IPS-NIHi7 (cell line): ENCODE measurements at regions not wholly inside any gene's neighbourhood (a gene's known extent, or its start where the extent isn't known, plus 50 kb on each side); places are given as distances from the start of the nearest gene placed in this dataset.
"Not testable (repeated sequence)": the region's sequence is repeated elsewhere in the genome, so short reads cannot be mapped to it uniquely, and the experiment has no call there.

Source experiments
- DNase-seq: peaks from one replicate; pipeline ENCODE4 v3.0.0; 2012; ENCODE audit warnings: mixed read lengths; ENCODE audit errors: extremely low spot score

- DNase-seq = no peak
Observed at GRCh38 chr5:91315701-91316100, 67.4 kb downstream of the ARRDC3 start.

GRCh38 chr5:91313757-91314673 lies 69.1 kb downstream of the ARRDC3 start:
- DNase-seq = peak; percentile 57

- DNase-seq = no peak
Observed at GRCh38 chr5:91312698-91313097, 70.4 kb downstream of the ARRDC3 start.

GRCh38 chr5:91311697-91312501 lies 71.2 kb downstream of the ARRDC3 start:
- peak; percentile 51 for DNase-seq

GRCh38 chr5:91311168-91311696 lies 71.9 kb downstream of the ARRDC3 start:
- no peak for DNase-seq

- DNase-seq = not testable (repeated sequence)
Observed at GRCh38 chr5:91308157-91308556, 75.0 kb downstream of the ARRDC3 start.

GRCh38 chr5:91307048-91307447 lies 76.1 kb downstream of the ARRDC3 start:
- DNase-seq = no peak

- DNase-seq = no peak
Observed at GRCh38 chr5:91306497-91306896, 76.6 kb downstream of the ARRDC3 start.

- no peak for DNase-seq
Observed at GRCh38 chr5:91305640-91306039, 77.5 kb downstream of the ARRDC3 start.

- DNase-seq = not testable (repeated sequence)
Observed at GRCh38 chr5:91304015-91304414, 79.1 kb downstream of the ARRDC3 start.

GRCh38 chr5:91302958-91303357 lies 80.2 kb downstream of the ARRDC3 start:
- DNase-seq = no peak

- DNase-seq = no peak
Observed at GRCh38 chr5:91302305-91302704, 80.8 kb downstream of the ARRDC3 start.

- DNase-seq = no peak
Observed at GRCh38 chr5:91301106-91301846, 81.8 kb downstream of the ARRDC3 start.

GRCh38 chr5:91297994-91298393 lies 85.1 kb downstream of the ARRDC3 start:
- no peak for DNase-seq

- DNase-seq = no peak
Observed at GRCh38 chr5:91296674-91297143, 86.4 kb downstream of the ARRDC3 start.

- DNase-seq = not testable (repeated sequence)
Observed at GRCh38 chr5:91296102-91296501, 87.0 kb downstream of the ARRDC3 start.

- DNase-seq = peak; percentile 65
Observed at GRCh38 chr5:91293131-91293530, 90.0 kb downstream of the ARRDC3 start.

GRCh38 chr5:91291628-91292569 lies 91.2 kb downstream of the ARRDC3 start:
- no peak for DNase-seq

- DNase-seq = no peak
Observed at GRCh38 chr5:91288118-91288916, 94.8 kb downstream of the ARRDC3 start.

- not testable (repeated sequence) for DNase-seq
Observed at GRCh38 chr5:91285062-91285461, 98.1 kb downstream of the ARRDC3 start.
